ENCODE measurements at regions not wholly inside any gene's neighbourhood (a gene's known extent, or its start where the extent isn't known, plus 50 kb on each side); places are given as distances from the start of the nearest gene placed in this dataset.

- TF ChIP-seq CTCF (IDR thresholded peaks at IDR 0.05) = no peak
- no peak for TF ChIP-seq POLR2A (IDR thresholded peaks at IDR 0.05)
Observed at GRCh38 chrX:125522752-125523151, 203.1 kb downstream of the TEX13C start.

All from heart left ventricle (tissue), 13 donors.